Chondrocyte (in vitro differentiated cells): ENCODE measurements at regions not wholly inside any gene's neighbourhood (a gene's known extent, or its start where the extent isn't known, plus 50 kb on each side); places are given as distances from the start of the nearest gene placed in this dataset.

ENCODE experiments used
- DNase-seq: peaks from one replicate; pipeline ENCODE4 v3.0.0; 2021; ENCODE audit warnings: mixed read lengths, low spot score
- H3K27ac Mint-ChIP-seq: one replicate; pipeline ENCODE4 v1.8.0; 2021; ENCODE audit warnings: mild to moderate bottlenecking, moderate library complexity, mixed read lengths; ENCODE audit not compliant: unreplicated experiment
- H3K27me3 Mint-ChIP-seq: 2 replicates; pipeline ENCODE4 v1.8.0; 2021; ENCODE audit warnings: low read depth, mixed read lengths
- H3K36me3 Mint-ChIP-seq: 2 replicates; pipeline ENCODE4 v1.8.0; 2021; ENCODE audit warnings: low read depth, mixed read lengths
- H3K4me1 Mint-ChIP-seq: 2 replicates; pipeline ENCODE4 v1.8.0; 2021; ENCODE audit warnings: low read depth, mild to moderate bottlenecking, mixed read lengths
- H3K4me3 Mint-ChIP-seq: one replicate; pipeline ENCODE4 v1.8.0; 2021; ENCODE audit warnings: mild to moderate bottlenecking, moderate library complexity, mixed read lengths; ENCODE audit not compliant: unreplicated experiment
- H3K9me3 Mint-ChIP-seq: 2 replicates; pipeline ENCODE4 v1.8.0; 2021; ENCODE audit warnings: low read depth, mixed read lengths
- TF ChIP-seq, protein P1 (sequence below): fragments of 200-600 bp; sonication (generic); IDR thresholded peaks from 2 replicates; pipeline ENCODE4 v1.5.0; 2021; ENCODE audit warnings: antibody characterized with exemption, mild to moderate bottlenecking, moderate library complexity

DNA sequence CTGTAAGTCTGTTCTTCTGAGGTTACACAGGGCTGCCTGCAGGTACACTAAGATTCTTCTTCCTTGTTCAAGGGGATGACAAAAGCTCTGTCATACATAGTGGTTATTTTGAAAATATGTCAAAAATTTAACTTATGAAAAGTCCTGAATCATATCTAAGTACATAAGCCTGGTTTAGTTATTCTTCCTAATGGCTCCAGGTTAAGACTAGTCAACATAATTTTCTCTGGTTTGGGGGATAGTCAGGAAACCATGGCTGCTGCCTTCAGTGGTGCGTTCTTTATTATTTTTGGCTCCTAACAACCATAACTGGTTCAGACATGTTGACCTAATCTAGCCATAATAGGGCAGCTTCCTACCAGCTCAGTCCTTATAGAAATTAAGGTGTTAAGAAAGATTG, 257.4 kb upstream of the DDI1 start:
- no peak overlapping the region for H3K27ac Mint-ChIP-seq
- TF ChIP-seq, protein P1, sequence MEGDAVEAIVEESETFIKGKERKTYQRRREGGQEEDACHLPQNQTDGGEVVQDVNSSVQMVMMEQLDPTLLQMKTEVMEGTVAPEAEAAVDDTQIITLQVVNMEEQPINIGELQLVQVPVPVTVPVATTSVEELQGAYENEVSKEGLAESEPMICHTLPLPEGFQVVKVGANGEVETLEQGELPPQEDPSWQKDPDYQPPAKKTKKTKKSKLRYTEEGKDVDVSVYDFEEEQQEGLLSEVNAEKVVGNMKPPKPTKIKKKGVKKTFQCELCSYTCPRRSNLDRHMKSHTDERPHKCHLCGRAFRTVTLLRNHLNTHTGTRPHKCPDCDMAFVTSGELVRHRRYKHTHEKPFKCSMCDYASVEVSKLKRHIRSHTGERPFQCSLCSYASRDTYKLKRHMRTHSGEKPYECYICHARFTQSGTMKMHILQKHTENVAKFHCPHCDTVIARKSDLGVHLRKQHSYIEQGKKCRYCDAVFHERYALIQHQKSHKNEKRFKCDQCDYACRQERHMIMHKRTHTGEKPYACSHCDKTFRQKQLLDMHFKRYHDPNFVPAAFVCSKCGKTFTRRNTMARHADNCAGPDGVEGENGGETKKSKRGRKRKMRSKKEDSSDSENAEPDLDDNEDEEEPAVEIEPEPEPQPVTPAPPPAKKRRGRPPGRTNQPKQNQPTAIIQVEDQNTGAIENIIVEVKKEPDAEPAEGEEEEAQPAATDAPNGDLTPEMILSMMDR: no peak
- H3K36me3 Mint-ChIP-seq: no peaks in the 10 kb centered on the region
- no peak for DNase-seq
- H3K9me3 Mint-ChIP-seq: no peaks in the 10 kb centered on the region
- H3K4me1 Mint-ChIP-seq: no peaks in the 10 kb centered on the region
- H3K4me3 Mint-ChIP-seq: no peak overlapping the region
- H3K27me3 Mint-ChIP-seq: no peaks in the 10 kb centered on the region

DNA sequence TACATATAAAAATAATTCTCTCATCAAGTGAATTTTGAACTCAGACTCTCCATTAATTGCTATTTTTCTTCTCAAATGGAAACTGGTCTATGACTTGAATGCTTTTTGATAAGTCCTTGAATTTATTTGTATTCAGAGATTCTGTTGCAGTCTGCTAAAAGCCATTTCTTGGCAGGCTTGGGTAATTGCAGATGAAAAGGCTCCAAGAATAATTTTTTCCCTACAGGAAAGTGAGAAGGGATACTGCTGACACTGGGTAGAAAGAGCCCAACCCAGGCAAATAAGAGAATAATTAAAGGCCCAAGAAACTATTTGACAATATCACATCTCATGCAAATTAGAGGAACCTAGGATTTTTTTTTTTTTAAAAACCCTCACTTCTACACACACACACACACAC, 246.5 kb upstream of the DDI1 start:
- no peaks in the 10 kb centered on the region for H3K27me3 Mint-ChIP-seq
- H3K36me3 Mint-ChIP-seq: peaks cover 4% of the 10 kb centered on the region
- H3K27ac Mint-ChIP-seq: no peak overlapping the region
- H3K4me1 Mint-ChIP-seq: peaks cover 9% of the 10 kb centered on the region
- DNase-seq: no peak
- no peak overlapping the region for H3K4me3 Mint-ChIP-seq
- TF ChIP-seq, protein P1: no peak
- peaks cover 18% of the 10 kb centered on the region for H3K9me3 Mint-ChIP-seq

DNA sequence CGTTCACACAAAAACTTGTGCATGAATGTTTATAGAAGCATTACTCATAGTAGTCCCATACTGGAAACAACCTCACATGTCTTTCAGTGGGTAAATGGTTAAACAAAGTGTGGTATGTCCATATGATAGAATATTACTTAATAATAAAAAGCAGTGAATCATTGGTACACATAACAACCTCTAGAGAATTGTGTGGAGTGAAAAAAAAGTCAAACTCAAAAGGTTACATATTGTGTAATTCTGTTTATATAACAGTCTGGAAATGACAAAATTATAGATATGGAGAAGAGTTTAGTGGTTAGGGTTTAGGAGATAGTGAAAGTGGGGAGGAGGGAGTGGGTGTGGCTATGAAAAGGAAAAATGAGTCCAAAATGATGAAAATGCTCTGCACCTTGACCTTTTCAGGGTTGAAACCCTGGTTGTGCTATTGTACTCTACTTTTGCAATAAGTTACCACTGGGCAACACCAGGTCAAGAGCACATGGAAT, 243.4 kb upstream of the DDI1 start:
- DNase-seq: no peak
- no peak overlapping the region for H3K4me3 Mint-ChIP-seq

DNA sequence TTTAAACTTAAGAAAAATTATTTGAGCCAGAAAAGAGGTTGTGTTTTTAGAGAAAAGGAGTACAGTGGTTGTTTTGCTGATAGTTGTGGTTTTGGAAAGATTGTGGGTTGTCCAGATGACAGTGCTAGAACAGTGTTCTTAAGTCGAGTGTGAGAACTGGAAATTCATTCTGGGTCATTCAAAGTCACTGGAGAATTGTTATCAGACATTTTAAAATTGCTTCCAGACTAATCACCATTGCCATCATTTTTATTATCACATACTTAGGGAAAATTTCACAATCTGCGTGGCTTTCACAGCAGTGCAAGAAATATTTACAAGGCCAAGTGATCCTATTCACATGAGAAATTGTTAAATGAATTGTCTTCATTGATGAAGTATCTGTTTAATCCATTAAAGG, 242.2 kb upstream of the DDI1 start:
- H3K4me1 Mint-ChIP-seq: peaks cover 27% of the 10 kb centered on the region
- H3K27ac Mint-ChIP-seq: no peak overlapping the region
- DNase-seq: no peak
- peaks cover 12% of the 10 kb centered on the region for H3K9me3 Mint-ChIP-seq
- peaks cover 2% of the 10 kb centered on the region for H3K36me3 Mint-ChIP-seq
- TF ChIP-seq, protein P1: no peak
- no peaks in the 10 kb centered on the region for H3K27me3 Mint-ChIP-seq
- no peak overlapping the region for H3K4me3 Mint-ChIP-seq

More for the DNA sequence above, 243.4 kb upstream of the DDI1 start:
- Mint-ChIP-seq H3K27me3 (no peaks in the 10 kb centered on the region), H3K27ac (no peak overlapping the region), H3K9me3 (peaks cover 12% of the 10 kb centered on the region), H3K4me1 (peaks cover 19% of the 10 kb centered on the region), H3K36me3 (peaks cover 2% of the 10 kb centered on the region)
- TF ChIP-seq, protein P1: no peak

DNA sequence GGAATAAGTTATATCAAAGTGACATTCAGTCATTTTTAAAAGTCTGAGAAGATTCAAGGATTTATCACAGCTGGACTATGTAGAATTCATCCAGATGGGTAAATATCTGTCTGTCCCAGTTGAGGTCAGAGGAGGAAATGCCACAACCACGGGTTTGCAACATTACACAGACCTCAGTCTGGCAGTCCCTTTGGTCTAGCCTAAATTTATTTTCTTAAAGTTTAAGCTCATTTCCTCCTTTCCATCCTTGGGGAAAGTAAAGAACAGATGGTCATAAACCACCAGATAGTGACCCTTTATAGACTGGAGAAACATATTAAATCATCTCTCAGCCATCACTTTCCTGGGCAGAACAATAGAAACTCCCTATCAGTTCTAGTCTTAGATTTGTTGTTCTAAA, 238.4 kb upstream of the DDI1 start:
- TF ChIP-seq, protein P1: no peak
- no peak for DNase-seq
- peaks cover 1% of the 10 kb centered on the region for H3K9me3 Mint-ChIP-seq
- H3K27ac Mint-ChIP-seq: no peak overlapping the region
- no peaks in the 10 kb centered on the region for H3K36me3 Mint-ChIP-seq
- H3K27me3 Mint-ChIP-seq: no peaks in the 10 kb centered on the region
- no peak overlapping the region for H3K4me3 Mint-ChIP-seq
- peaks cover 35% of the 10 kb centered on the region for H3K4me1 Mint-ChIP-seq
